ENCODE measurements at regions not wholly inside any gene's neighbourhood (a gene's known extent, or its start where the extent isn't known, plus 50 kb on each side); places are given as distances from the start of the nearest gene placed in this dataset.
"Not testable (repeated sequence)": the region's sequence is repeated elsewhere in the genome, so short reads cannot be mapped to it uniquely, and the experiment has no call there.

GRCh38 chr16:65313936-65314626, 192.2 kb upstream of the CDH11 start:
- no peak for DNase-seq (ENCODE audit: low read depth in 3 of 3)

GRCh38 chr16:65312795-65313194, 190.9 kb upstream of the CDH11 start:
- no peak for DNase-seq (ENCODE audit: low read depth in 3 of 3)

- no peak for DNase-seq (ENCODE audit: low read depth in 3 of 3)
Observed at GRCh38 chr16:65312071-65312470, 190.2 kb upstream of the CDH11 start.

DNA sequence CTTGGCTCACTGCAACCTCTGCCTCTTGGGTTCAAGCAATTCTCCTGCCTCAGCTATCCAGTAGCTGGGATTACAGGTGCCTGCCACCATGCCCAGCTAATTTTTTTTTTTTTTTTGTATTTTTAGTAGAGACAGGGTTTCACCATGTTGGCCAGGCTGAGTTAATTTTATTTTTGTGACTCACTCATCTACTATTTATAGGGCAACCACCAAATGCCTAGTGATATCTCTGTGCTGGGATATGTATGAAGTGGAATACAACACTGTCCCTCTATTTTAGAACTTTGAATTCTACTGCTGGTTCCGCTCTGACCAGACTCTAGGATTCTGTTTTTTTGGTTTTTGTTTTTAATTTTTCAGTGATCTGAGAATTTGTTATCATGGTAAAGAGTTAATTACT, 188.6 kb upstream of the CDH11 start:
- not testable (repeated sequence) for DNase-seq (ENCODE audit: low read depth in 3 of 3)

DNA sequence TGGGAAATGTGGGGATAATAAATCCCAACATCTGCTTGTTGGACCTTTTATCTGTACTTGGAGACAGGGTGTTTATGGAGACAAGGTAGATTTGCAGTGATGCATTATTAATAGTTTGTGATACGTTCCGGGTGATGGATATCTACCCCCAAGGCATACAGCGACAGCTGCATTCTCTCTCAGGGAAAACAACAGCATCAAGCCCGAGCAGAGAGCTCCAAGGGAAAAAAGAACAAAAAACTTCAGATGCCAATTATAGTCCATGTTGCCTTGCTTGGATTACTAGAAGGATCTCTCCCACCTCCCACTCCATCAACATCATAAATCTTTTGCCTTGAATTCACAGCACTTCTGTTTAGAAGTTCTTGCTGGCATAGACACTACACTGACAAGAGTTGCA, 187.5 kb upstream of the CDH11 start:
- DNase-seq (ENCODE audit: low read depth in 3 of 3): no peak

DNA sequence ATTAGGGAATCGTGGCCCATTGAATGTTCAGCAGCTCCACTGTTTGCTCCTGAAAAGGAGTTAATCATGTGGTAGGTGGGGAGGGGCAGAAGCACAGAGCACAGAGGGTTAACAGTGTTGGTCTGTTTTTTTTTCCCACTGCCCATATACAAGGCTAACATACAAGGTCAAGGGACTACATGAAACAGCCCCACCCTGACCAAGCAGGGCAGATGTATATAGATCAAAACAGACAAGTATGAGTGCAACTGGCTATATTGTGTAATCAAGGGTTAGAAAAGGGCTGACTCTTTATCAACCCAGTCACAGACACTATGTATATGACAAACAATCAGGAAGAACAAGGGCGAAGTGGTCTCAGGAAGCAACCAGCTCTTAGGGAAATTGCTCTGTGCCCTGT, 186.6 kb upstream of the CDH11 start:
- DNase-seq (ENCODE audit: low read depth in 3 of 3): no peak

DNA sequence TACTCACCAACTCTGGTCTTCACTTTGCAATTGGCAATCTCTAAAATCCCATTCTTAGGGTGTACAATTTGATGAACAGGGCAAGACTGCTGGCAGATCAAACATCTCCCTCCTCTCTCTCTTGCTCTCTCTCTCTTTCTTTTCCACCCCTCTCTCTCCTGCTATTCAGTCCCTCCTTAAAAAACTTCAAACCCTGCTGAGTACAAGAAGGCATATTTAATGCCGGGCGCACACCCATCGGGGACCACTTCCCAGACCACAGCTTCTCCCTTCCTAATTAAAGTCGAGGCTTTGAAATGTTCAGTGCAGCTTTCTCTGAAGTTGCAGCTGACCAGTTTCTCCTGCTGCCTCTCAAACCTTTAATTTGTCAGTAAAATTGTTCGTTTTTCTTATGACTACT, 185.4 kb upstream of the CDH11 start:
- no peak for DNase-seq (ENCODE audit: low read depth in 3 of 3)

DNA sequence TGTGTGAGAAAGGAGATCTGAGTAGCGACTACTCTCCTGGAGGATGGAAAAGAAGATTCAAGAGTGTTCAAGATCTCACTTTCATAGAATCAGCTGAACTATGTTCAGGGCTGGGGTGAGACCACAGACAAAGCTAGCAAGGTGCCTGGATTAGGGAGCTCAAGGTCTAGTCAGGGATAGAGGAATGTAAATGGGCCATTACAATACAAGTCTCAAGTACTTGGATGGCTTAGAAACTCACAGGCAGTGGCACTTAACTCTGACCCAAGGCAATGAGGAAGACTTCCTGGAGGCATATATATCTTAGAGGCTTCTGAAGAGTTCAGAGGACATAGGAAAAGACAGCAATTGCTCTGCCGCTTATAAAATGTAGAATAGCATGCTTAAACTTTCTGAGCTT, 184.9 kb upstream of the CDH11 start:
- DNase-seq (ENCODE audit: low read depth in 3 of 3): no peak

GRCh38 chr16:65306300-65306699, 184.4 kb upstream of the CDH11 start:
- DNase-seq (ENCODE audit: low read depth in 3 of 3): no peak

DNA sequence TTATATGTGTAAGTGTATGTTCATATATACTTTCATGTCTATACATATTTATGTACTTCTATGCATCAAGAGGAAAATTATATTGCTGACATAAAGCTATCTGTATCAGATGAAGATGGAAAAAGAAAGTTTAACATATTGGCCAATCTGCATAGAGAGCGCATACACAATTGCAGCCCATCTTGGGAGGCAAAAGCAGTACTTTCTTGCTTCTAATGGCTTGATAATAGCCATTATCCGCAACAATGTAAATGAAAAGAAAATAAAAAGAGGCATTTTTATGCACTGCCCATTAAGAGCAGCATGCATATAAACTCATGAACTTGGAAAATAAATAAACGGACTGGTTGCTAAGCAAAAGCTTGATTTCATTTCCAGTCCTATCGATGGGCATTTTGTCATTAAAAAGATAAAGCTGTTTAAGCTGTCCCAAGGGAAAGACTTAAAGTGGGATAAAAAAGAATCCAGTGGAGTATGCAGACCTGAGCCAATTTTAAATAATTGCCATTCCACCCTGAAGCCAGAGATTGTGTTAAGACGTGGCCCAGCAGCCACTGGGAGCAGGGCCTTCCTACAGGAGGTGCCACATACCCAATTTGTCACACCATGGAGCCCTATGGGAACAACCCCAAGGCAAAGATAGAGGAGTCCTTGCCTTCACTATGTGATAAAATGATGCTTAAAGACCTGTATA, 183.6 kb upstream of the CDH11 start:
- DNase-seq (ENCODE audit: low read depth in 3 of 3): no peak

- no peak for DNase-seq (ENCODE audit: low read depth in 3 of 3)
Observed at GRCh38 chr16:65301029-65301428, 179.2 kb upstream of the CDH11 start.

DNA sequence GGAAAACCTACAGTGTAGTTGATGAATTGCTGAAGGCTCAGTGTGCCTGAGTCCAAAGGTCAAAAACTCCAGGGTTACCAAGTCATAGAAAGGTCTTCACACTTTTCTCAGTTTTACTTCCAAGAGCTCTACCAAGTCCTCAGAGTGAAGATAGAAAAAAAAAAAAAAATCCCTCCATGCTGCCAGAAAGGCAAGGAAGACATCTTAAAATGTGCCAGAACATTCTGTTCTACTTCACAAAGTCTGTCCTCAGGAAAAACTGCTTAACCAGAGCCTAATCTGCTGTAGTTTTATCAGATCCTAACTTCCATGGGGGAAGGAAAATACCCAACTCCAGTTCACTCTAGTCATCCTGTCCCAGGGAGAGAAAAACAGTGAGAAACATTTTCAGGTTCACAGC, 175.6 kb upstream of the CDH11 start:
- DNase-seq (ENCODE audit: low read depth in 3 of 3): no peak

- DNase-seq (ENCODE audit: low read depth in 3 of 3): no peak
Observed at GRCh38 chr16:65295527-65295926, 173.7 kb upstream of the CDH11 start.

GRCh38 chr16:65294708-65295107, 172.8 kb upstream of the CDH11 start:
- DNase-seq (ENCODE audit: low read depth in 3 of 3): no peak

DNA sequence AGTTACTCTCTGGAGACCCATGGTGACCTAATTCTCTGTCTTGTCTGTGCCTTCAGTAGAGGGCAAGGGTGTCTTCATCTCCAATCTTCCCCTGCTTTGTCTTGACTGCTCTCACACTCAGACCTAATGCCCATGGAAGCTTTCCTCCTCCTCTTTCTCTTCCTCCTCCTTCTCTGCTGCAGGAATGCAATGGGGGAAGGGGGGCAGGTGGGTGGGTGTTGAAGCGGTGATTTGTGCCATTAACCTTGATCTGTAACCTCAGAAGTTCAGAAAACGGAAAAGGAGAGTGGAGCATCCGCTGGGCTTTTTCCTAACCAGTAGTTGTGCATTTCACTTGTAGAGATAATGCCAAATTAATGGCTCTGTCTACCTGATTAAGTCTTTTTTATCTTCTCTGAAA, 172.3 kb upstream of the CDH11 start:
- no peak for DNase-seq (ENCODE audit: low read depth in 3 of 3)

- no peak for DNase-seq (ENCODE audit: low read depth in 3 of 3)
Observed at GRCh38 chr16:65289022-65289421, 167.2 kb upstream of the CDH11 start.

GRCh38 chr16:65287307-65287706, 165.4 kb upstream of the CDH11 start:
- DNase-seq (ENCODE audit: low read depth in 3 of 3): no peak

DNA sequence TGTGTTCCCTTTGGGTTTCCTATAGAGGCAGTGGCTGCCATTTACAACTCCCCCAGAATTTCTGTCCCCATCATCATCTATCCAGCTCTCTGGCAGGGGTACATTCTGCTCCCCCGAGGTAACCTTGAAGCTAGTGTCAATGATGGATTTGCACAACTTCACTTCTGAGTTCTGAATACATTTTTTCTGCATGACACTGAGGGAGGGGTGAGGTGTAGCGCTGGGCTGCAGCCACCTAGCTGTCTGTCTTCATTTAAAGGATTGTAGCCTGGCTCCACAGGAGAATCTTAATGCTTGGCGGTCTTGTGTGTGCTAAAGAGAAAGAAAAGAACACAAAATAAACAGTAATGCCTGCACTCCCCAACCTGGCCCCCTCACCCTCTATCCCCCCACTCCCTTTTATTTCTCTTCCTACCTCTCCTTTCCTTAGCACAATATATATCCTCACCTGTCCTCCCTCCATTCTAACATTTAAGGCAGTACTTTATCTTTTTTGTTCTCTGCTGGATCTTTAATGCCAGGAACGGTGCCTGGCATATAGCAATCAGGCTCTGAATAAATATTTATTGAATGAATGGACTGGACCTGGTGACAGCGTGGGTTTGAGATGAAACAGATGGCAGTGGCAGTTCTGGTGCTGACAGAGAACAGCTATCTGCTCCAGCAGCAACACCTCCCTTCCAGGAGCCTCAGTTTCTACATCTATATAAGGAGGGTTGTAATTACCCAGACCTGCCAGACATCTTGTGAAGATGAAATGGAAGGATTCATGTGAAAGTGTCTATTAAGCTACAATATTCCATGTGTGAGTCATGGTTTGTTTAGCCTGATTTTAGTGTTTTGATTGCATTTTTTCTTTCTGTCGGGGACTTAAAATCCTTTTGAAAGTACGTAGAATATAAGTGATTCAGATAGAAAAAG, 163.5 kb upstream of the CDH11 start:
- no peak for DNase-seq (ENCODE audit: low read depth in 3 of 3)

GRCh38 chr16:65284626-65285025, 162.8 kb upstream of the CDH11 start:
- no peak for DNase-seq (ENCODE audit: low read depth in 3 of 3)

DNA sequence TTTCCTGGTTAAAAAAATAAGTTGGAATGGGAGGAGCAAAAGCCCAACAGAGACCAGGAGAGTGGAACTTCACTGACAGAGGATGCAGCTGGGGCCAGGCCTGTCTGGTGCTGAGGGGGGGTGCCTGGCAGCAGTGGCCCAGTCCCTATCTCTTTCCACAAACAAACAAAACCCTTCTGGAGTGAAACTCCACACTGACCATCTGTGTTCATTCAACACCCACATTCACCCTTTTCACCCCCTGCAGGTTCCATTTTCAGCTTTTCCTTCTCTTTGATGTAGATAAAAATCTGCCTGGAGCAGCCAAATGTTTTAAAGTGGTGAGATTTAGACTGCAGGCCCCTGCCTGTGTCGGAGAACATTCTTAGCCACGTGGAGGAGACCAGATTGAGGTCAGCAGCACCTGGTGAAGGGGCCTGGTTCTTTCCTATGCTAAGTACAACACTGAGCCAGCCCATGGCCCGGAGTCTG, 161.4 kb upstream of the CDH11 start:
- no peak for DNase-seq (ENCODE audit: low read depth in 3 of 3)

- no peak for DNase-seq (ENCODE audit: low read depth in 3 of 3)
Observed at GRCh38 chr16:65281586-65281985, 159.7 kb upstream of the CDH11 start.

DNA sequence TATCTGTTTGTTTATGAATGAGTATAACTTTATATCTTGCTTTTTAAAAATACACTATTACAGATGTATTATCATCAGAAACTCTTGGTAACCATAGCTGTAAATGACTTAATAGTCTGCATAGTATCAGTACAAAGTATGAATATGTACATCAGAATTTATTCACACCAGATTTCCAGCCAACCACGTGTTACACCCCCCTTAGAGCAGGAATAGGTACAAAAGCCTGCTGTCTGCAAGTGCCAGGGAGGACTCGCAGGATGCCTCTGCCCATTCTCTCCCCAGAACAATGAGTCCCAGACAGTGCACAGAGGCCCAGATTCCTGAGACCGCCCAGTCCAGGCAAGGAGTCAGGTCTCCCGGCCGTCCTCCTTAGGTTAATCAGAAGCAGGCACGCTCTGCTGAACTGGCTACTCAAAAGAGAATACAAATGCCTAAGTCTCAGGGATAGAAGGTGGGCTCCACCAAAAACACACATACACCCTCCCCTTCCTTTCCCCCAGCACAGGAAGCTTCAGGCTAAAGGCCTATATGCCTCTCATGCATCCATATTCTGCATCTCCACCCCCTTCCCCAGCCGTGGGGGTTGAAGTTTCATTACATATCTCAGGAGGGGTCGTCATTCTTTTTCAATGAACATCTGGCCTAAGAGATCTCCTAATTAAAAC, 159.1 kb upstream of the CDH11 start:
- no peak for DNase-seq (ENCODE audit: low read depth in 3 of 3)

Data from stimulated activated CD4-positive, alpha-beta T cell treated with anti-CD3 and anti-CD28 coated beads, TNF-alpha, amount 100 ng/mL, for 48 hours (primary cell).